HFFc6 (cell line): ENCODE measurements at regions not wholly inside any gene's neighbourhood (a gene's known extent, or its start where the extent isn't known, plus 50 kb on each side); places are given as distances from the start of the nearest gene placed in this dataset.

Experiments used
- DNase-seq: peaks from one replicate; pipeline ENCODE4 v3.0.0-alpha.2; 2018
- H3K27ac Mint-ChIP-seq: 2 replicates; pipeline ENCODE4 v1.8.0; 2020; ENCODE audit warnings: mild to moderate bottlenecking, mixed read lengths
- H3K27me3 Mint-ChIP-seq: 2 replicates; pipeline ENCODE4 v1.8.0; 2021; ENCODE audit warnings: mild to moderate bottlenecking, moderate library complexity, mixed read lengths; ENCODE audit not compliant: insufficient read depth
- H3K36me3 Mint-ChIP-seq: 2 replicates; pipeline ENCODE4 v1.8.0; 2021; ENCODE audit warnings: low read depth, mixed read lengths
- H3K4me1 Mint-ChIP-seq: 2 replicates; pipeline ENCODE4 v1.8.0; 2020; ENCODE audit warnings: low read depth, mixed read lengths
- H3K4me3 Mint-ChIP-seq: 2 replicates; pipeline ENCODE4 v1.8.0; 2020; ENCODE audit warnings: mild to moderate bottlenecking, moderate library complexity, mixed read lengths
- H3K9me3 Mint-ChIP-seq: 2 replicates; pipeline ENCODE4 v1.8.0; 2020; ENCODE audit warnings: mild to moderate bottlenecking, mixed read lengths
- TF ChIP-seq, protein P1 (sequence below): fragments of 200-600 bp; sonication (generic); IDR thresholded peaks from 2 replicates; pipeline ENCODE4 v1.5.0; 2021; ENCODE audit warnings: antibody characterized with exemption, mild to moderate bottlenecking

- TF ChIP-seq, protein P1, sequence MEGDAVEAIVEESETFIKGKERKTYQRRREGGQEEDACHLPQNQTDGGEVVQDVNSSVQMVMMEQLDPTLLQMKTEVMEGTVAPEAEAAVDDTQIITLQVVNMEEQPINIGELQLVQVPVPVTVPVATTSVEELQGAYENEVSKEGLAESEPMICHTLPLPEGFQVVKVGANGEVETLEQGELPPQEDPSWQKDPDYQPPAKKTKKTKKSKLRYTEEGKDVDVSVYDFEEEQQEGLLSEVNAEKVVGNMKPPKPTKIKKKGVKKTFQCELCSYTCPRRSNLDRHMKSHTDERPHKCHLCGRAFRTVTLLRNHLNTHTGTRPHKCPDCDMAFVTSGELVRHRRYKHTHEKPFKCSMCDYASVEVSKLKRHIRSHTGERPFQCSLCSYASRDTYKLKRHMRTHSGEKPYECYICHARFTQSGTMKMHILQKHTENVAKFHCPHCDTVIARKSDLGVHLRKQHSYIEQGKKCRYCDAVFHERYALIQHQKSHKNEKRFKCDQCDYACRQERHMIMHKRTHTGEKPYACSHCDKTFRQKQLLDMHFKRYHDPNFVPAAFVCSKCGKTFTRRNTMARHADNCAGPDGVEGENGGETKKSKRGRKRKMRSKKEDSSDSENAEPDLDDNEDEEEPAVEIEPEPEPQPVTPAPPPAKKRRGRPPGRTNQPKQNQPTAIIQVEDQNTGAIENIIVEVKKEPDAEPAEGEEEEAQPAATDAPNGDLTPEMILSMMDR: no peak
- no peak overlapping the region for H3K27ac Mint-ChIP-seq
- no peak overlapping the region for H3K4me3 Mint-ChIP-seq
- peaks cover 44% of the 10 kb centered on the region for H3K9me3 Mint-ChIP-seq
- H3K4me1 Mint-ChIP-seq: no peaks in the 10 kb centered on the region
- peaks cover 3% of the 10 kb centered on the region; the same call in 1 of the 2 replicates for H3K27me3 Mint-ChIP-seq
- H3K36me3 Mint-ChIP-seq: no peaks in the 10 kb centered on the region
- DNase-seq: no peak
Observed at GRCh38 chr20:12764053-12764452, 244.7 kb upstream of the SPTLC3 start.

DNA sequence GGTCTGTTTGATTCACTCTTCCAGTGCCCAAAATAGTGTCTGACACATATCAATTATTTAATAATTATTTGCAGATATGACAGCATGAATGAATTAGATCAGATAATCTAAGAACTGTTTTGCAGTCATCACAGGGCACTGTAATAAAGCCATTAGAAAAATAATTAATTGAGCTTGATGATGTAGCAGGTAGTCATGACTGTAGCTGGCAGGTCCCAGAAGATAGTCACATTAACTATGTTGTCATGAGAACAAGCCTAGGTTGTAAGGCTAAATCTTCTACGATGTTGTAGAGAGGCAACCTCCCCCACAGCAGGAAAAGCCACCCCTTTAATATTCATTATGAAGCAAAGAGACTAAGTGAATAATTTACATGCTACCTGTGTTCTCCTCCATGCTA lies 243.9 kb upstream of the SPTLC3 start:
- H3K4me1 Mint-ChIP-seq: no peaks in the 10 kb centered on the region
- no peak overlapping the region for H3K4me3 Mint-ChIP-seq
- DNase-seq: no peak
- H3K27me3 Mint-ChIP-seq: peaks cover 3% of the 10 kb centered on the region; the same call in 1 of the 2 replicates
- TF ChIP-seq, protein P1: no peak
- peaks cover 44% of the 10 kb centered on the region for H3K9me3 Mint-ChIP-seq
- no peaks in the 10 kb centered on the region for H3K36me3 Mint-ChIP-seq
- H3K27ac Mint-ChIP-seq: no peak overlapping the region

- Mint-ChIP-seq H3K27ac (no peak overlapping the region), H3K9me3 (peaks cover 42% of the 10 kb centered on the region), H3K36me3 (no peaks in the 10 kb centered on the region), H3K4me1 (no peaks in the 10 kb centered on the region), H3K4me3 (no peak overlapping the region), H3K27me3 (no peaks in the 10 kb centered on the region; the same call in 1 of the 2 replicates)
- no peak for DNase-seq
- TF ChIP-seq, protein P1: no peak
Observed at GRCh38 chr20:12773936-12774335, 234.8 kb upstream of the SPTLC3 start.

GRCh38 chr20:12775041-12775440 lies 233.7 kb upstream of the SPTLC3 start:
- DNase-seq: no peak
- Mint-ChIP-seq H3K4me3 (no peak overlapping the region), H3K27ac (no peak overlapping the region), H3K4me1 (no peaks in the 10 kb centered on the region), H3K27me3 (no peaks in the 10 kb centered on the region; the same call in 1 of the 2 replicates), H3K36me3 (no peaks in the 10 kb centered on the region), H3K9me3 (peaks cover 36% of the 10 kb centered on the region)
- TF ChIP-seq, protein P1: no peak

GRCh38 chr20:12777016-12777415 lies 231.8 kb upstream of the SPTLC3 start:
- Mint-ChIP-seq H3K27me3 (no peaks in the 10 kb centered on the region; the same call in 1 of the 2 replicates), H3K4me1 (no peaks in the 10 kb centered on the region), H3K27ac (no peak overlapping the region), H3K9me3 (peaks cover 33% of the 10 kb centered on the region), H3K4me3 (no peak overlapping the region), H3K36me3 (no peaks in the 10 kb centered on the region)
- DNase-seq: no peak
- TF ChIP-seq, protein P1: no peak

DNA sequence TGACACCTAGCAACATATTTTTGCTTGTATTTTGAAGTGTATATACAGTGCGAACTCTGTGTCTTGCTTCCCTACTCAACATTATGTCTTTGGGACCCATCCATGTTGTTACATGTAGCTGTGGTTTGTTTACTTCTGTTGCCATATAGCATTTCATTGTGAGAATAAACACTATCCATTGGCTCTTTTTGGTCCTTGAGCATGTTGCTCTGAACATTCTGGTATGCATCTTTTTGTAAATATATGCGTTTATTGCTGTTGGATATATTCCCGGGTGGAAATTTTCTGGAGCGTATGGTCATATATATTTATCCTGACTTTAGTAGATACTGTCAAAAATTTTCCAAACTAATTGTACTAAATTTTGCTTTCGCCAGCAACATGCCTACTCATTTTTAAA lies 222.5 kb upstream of the SPTLC3 start:
- Mint-ChIP-seq H3K27me3 (no peaks in the 10 kb centered on the region), H3K4me1 (no peaks in the 10 kb centered on the region), H3K27ac (no peak overlapping the region), H3K4me3 (no peak overlapping the region), H3K36me3 (peaks cover 4% of the 10 kb centered on the region; the same call in 1 of the 2 replicates), H3K9me3 (peaks cover 51% of the 10 kb centered on the region)
- TF ChIP-seq, protein P1: no peak
- DNase-seq: no peak
